ENCODE measurements at regions not wholly inside any gene's neighbourhood (a gene's known extent, or its start where the extent isn't known, plus 50 kb on each side); places are given as distances from the start of the nearest gene placed in this dataset.

DNA sequence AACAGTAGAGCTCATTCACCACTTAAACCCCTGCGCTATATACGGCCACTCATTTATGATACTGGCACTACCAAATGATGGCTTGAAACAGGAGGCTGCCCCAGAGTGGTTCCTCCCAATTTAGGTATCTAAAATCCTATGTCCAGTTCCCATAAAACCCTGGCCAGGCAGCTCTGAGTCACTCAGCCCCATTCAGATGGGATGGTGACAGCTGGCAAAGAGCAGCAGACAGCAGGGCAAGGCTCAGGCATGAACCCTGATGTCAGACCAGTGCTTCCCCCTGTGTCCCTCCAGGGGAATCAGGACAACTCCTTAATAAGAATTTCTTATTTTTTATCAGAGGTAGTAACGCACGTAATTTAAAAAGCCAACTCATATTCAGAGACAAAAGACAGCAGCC lies 77.2 kb upstream of the RNU6-1 start:
- no peak for DNase-seq
- Histone ChIP-seq H4K5ac (ENCODE audit: insufficient read length, low read depth, low read length) (no peak overlapping the region), H3K27me3 (ENCODE audit: insufficient read depth, low read length) (no peaks in the 10 kb centered on the region), H3K56ac (ENCODE audit: insufficient read length, low read depth, low read length) (no peak overlapping the region), H3K79me1 (ENCODE audit: insufficient read depth, low read depth, low read length, poor library complexity, severe bottlenecking) (no peaks in the 10 kb centered on the region), H3K4ac (ENCODE audit: low read depth, low read length) (no peak overlapping the region), H2BK12ac (ENCODE audit: insufficient read length, low read depth, low read length) (no peak overlapping the region), H3K18ac (ENCODE audit: insufficient read length, low read depth, low read length) (no peak overlapping the region), H4K91ac (ENCODE audit: insufficient read length, low read depth, low read length) (no peak overlapping the region), H2BK120ac (ENCODE audit: low read depth, low read length, poor library complexity, severe bottlenecking) (no peak overlapping the region), H2BK5ac (ENCODE audit: insufficient read length, low read length) (no peak overlapping the region), H3K9ac (ENCODE audit: extremely low read depth, insufficient read length, low read length) (no peak overlapping the region), H3K23me2 (ENCODE audit: insufficient read length, low read depth, low read length, poor library complexity, severe bottlenecking) (peaks cover 4% of the 10 kb centered on the region), H2AFZ (ENCODE audit: low read length) (no peak overlapping the region), H3K79me2 (ENCODE audit: insufficient read depth, low read length) (no peaks in the 10 kb centered on the region), H2BK15ac (ENCODE audit: low read depth, low read length) (no peak overlapping the region), H3K27ac (ENCODE audit: insufficient read length, low read depth, low read length) (no peak overlapping the region), H4K8ac (replicated peaks; ENCODE audit: insufficient read length, low read depth, low read length) (no peak overlapping the region), H2BK20ac (ENCODE audit: low read depth, low read length, poor library complexity, severe bottlenecking) (no peak overlapping the region), H4K20me1 (ENCODE audit: control insufficient read depth, insufficient read depth, insufficient read length) (no peaks in the 10 kb centered on the region), H3K4me1 (ENCODE audit: insufficient read depth, low read length) (peaks cover 7% of the 10 kb centered on the region; the same call in 1 of the 2 replicates), H3T11ph (ENCODE audit: low read length) (no peak overlapping the region), H3K23ac (ENCODE audit: insufficient read length, low read depth, low read length) (no peak overlapping the region), H2AK5ac (ENCODE audit: insufficient read length, low read length) (no peak overlapping the region), H3K14ac (ENCODE audit: insufficient read depth, low read length) (no peak overlapping the region), H3K9me3 (ENCODE audit: control insufficient read depth, low read depth, low read length) (no peaks in the 10 kb centered on the region), H3K4me2 (ENCODE audit: insufficient read depth, insufficient read length, low read length) (no peak overlapping the region)
- no CpG with 5 or more reads among the region's 4 CpGs for WGBS (ENCODE audit: extremely low coverage, insufficient read length, low lambda C conversion rate)
- Mint-ChIP-seq H3K36me3 (ENCODE audit: insufficient read depth in 1 of 3, low read depth in 3 of 3) (no peaks in the 10 kb centered on the region), H3K9me3 (no peaks in the 10 kb centered on the region; a peak in 1 of 5 replicates), H3K27ac (no peak overlapping the region), H3K4me1 (peaks cover 35 to 41% of the 10 kb centered on the region in 2 experiments), H3K4me3 (no peak overlapping the region), H3K27me3 (ENCODE audit: low read depth) (no peaks in the 10 kb centered on the region)
- TF ChIP-seq, protein P1, sequence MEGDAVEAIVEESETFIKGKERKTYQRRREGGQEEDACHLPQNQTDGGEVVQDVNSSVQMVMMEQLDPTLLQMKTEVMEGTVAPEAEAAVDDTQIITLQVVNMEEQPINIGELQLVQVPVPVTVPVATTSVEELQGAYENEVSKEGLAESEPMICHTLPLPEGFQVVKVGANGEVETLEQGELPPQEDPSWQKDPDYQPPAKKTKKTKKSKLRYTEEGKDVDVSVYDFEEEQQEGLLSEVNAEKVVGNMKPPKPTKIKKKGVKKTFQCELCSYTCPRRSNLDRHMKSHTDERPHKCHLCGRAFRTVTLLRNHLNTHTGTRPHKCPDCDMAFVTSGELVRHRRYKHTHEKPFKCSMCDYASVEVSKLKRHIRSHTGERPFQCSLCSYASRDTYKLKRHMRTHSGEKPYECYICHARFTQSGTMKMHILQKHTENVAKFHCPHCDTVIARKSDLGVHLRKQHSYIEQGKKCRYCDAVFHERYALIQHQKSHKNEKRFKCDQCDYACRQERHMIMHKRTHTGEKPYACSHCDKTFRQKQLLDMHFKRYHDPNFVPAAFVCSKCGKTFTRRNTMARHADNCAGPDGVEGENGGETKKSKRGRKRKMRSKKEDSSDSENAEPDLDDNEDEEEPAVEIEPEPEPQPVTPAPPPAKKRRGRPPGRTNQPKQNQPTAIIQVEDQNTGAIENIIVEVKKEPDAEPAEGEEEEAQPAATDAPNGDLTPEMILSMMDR (conservative IDR thresholded peaks at IDR 0.05) = no peak
